NCI-H187 treated with DMSO at 0.1 percent for 48 hours (cell line): ENCODE measurements at regions not wholly inside any gene's neighbourhood (a gene's known extent, or its start where the extent isn't known, plus 50 kb on each side); places are given as distances from the start of the nearest gene placed in this dataset.
A peak's percentile ranks its signal among the peaks of the same experiment; 100 is the strongest.

ENCODE experiments used
- DNase-seq: peaks from one replicate; lab custom pipeline; 2025; lab: John Stamatoyannopoulos, UW

DNA sequence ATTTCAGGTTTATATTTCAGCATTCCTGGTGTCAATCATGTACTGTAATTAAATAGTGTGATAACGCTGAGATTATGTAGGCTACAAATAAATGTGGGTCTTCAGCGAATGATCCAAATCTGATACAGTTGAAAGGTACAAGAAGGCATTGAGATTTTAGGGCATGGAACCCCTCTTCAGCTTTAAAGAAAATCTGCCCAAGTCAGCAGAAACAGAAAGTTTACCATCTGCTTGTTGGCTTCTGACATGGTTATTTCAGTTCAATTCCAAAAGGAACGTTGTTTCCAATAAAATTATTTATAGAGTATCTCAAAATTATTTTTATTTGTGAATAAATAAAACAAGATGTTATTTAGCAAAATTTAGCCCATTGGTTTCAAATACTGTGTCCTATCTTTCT is 400.2 kb upstream of the RORA start:
- DNase-seq, result no peak

DNA sequence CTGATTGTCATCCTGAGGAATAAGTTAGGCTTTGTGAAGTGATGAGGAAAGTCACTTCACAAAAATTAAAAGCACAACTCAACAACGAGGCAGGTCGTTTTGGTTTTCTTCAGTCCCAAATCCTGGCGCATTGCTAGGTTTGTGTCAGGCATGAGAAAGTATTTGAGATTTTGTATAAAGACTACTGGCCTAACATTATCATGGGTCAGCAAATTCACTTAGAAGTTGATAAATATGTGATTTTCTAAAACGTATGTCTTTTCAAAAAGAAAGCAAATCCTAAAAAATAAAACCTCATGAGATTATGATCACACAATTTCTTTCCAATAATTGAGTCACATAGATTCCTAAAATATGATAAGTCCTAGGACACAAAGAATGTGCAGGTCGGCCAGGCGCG is 395.8 kb upstream of the RORA start:
- no peak for DNase-seq

DNA sequence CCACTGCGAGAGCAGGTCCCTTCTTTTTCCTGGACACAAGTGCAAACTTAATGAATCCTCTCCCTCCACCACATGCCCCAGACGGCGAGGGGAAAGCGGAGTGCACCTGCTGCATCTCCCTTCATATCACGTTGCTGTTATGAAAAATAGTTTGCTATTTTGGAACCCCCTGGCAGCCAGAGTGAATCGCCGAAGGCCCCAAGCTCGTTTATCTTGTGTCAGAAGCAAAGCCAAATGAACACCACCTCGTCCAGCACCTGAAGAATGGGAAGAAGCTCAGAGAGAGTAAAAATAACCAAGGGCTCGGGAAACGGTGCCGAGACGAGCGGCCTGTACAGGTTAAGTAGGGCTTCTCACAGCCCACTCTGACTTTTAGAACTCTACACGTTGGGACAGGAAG is 394.6 kb upstream of the RORA start:
- DNase-seq, result no peak

DNA sequence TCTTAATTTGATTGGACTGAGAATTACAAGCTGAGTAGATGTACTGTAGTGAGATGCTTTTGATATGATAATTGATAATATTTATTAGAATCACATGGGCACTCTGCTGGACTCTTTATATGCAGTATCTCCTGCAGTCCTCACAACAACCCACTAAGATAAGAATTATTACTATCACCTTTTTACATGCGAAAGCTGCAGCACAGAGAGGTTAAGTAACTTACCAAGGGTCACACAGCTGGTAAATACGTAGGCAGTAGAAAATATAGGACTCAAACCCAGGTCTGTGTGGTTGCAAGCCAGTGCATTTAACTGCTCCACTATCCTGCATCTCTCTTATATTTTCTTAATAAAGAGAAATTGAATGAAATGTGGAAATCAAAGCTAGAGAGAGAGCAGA is 392.8 kb upstream of the RORA start:
- no peak for DNase-seq

DNA sequence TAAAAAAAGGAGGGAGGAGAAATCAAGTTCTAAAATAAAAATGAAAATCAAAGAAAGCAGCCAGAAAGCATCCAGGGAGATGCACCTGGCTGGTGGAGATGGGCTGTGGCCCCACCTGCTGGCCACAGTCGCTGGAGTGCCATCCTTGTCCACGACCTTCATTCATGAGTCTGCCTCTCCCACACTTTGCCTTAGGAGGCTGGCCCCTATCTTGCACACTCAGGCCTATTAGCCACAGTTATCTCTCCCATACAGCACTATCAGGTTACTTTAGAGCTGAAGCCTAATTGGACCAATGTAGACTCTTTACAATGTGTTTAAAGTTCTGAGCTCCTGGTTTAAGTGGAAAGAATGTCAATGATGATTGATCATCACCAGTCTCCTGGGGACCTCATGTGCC is 392.0 kb upstream of the RORA start:
- DNase-seq, result peak; percentile 14

DNA sequence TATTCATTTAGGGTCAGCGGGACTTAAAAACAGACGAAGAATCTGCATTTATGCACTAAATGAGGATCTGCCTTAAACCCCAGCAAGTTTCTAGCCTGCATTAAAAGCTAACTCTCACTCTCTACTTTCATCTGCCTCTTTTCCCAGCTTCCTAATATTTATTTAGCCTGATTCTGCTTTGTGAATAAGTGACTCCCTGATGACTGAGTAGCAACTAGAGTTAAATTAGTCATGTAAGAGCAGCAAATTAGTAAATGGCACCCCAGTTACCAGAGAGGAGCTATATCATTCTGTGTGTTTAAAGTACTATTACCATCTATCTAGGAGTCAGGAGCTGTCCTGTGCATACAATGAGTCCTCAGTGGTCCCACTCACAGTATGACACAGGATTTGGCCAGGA is 391.0 kb upstream of the RORA start:
- no peak for DNase-seq

DNA sequence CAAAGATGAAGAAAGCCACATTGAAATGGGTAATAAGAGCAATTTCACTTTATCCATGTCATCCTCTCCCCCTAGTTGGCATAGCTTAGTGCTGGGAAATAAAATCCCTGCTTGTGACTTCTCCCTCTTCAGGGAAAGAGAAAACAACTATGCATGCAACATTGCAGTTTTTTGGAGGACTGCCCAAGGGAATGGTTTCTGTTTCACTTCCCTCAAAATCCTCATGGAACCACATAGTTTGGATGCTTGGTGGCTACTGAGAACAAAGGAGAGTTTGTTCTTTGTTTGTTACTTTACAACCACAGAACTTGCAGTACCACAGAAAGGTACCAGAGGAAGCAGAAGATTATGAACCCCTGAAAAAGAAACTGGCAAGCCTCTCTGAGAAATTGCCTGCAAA is 384.6 kb upstream of the RORA start:
- DNase-seq, result no peak

DNA sequence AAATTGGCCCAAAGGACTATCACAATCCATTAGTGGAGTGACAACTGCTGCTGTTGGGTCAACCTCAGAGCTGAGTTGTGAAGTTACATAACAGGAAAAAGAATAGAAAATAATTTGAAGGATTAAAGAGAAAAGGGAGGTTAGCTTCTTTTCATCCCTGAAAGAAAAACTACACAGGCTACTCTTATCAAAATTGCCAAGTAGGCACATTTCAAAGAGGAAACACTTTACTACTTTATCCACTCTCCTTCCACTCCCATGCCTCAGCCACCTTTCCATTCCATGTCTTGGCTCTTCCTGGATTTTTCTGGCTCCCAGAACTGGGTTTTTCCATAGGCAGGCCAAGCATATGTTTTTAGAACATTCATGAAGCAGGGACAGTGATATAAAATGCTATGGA is 384.0 kb upstream of the RORA start:
- no peak for DNase-seq

DNA sequence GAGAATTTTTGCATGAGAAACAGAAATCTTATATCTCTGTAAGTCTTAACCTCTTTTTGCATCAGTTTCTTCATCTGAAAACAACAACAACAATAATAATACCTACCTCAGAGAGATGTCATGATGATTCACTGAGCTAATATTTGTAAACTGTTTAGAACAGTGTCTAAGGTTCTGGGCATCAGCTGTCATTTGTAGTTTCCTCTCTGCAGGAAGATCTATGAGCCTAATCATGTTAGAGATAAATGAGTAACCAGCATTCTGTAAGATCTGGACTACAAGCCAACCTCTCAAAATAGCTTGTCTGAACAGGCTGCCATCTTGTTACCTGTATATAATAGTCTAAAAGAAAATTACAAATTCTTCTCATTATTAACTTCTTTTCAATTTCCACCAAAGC is 383.0 kb upstream of the RORA start:
- DNase-seq, result no peak

DNA sequence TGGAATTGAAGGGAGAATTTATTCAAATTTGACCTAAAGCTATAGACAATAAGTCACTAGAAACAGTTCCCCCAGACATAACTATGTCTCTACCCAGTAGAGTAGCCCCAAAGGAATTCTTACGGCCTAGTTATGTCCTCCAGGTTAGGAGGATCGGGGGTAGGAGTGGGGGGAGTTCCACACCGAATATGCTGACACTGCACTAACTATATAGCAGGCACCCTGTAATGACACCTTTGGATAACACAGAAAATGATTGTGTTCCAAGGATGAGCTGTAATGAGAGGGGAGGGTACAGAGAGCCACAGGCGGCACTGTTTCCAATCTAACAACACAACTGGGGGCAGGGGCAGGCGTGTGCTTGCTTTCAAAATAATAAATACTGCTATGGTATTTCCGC is 376.2 kb upstream of the RORA start:
- no peak for DNase-seq

DNA sequence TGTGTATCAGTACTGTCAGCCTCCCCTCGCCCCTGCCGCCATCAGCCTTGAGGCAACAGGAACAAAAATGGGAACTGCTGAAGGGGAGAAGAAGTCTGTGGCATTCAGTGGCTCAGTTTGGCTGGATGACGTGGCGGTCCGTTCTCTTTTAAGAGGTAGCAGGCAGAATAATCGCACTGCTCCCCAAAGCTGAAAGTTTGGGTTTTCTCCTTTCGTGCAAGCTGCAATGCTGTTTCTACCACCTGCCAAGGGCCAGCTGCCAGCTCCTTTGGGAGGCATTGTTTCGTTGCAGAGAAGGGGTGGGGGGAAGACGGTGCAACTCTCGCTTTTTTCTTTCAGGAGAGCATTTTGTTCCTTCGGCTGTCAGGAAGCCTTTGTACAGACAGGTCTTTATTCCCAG is 369.6 kb upstream of the RORA start:
- peak; percentile 19 for DNase-seq

DNA sequence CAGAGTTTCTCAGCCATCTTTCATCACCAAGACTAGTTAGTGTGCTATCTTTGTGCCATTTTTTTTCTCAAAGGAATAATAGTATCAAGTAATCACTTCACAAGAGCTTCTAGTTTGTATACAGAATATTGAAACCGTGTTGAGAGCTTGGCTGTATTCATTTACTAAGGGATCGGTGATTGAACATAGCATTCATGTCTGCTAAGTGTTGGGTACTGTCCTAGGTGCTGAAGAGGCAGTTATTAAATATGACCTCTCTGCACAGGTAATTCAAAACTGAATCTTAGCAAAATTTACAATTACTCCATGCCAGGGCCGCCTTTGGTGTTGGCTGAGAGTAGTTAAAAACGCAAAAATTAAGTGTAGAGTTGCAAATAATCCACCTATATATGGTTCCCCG is 355.3 kb upstream of the RORA start:
- no peak for DNase-seq

DNA sequence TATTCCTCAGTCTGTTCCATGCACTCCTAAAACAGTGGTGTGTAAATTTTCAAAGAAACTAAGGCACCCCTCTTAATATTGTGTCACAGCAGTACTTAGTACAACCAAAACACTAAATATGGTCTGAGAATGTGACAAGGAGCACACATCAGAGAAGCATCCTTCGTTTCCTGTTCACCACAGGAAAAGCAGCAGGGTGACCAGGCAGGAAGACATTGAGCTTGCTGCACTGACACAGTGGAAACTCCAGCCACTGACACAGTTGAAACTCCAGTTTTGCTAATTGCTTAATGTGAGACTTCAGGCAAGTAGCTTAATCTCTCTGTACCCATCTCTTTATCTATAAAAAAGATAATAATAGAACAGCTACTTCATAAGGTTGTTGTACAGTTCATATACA is 353.0 kb upstream of the RORA start:
- no peak for DNase-seq

DNA sequence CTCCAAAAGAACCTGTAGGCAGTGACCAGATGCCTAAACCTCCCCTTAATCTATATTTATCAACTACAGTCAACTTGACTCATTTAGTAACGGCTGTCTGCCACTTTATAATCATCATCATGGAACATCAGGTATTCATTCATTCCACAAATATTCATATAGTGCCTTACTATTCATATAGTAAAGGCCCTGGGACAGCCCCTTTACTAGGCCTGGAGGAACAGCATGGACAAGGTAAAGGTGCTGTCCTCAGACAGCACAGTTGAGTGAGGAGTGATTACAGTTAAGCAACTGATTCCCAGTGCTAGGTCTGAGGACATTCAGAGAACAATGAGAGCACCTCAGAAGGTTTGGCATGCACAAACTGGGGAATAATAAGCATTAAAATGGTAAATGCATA is 346.5 kb upstream of the RORA start:
- DNase-seq, result no peak

DNA sequence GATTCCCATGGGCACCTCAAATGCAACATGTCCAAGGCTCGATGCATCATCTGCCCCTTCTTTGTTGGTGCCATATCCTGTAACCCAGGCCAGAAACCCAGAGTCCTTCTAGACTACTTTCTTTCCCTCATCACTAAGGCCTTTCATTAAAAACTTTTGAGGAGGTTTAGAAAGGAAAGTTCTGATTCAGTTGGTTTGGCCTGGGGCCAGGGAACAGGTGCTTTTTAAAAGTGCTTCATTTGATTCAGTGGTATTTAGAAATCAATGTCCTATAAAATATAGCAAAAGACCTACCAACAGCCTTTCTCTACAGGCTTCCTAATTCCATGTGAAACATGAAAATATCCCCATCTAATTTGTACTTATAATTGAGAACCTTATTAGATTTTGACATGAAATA is 341.9 kb upstream of the RORA start:
- no peak for DNase-seq

DNA sequence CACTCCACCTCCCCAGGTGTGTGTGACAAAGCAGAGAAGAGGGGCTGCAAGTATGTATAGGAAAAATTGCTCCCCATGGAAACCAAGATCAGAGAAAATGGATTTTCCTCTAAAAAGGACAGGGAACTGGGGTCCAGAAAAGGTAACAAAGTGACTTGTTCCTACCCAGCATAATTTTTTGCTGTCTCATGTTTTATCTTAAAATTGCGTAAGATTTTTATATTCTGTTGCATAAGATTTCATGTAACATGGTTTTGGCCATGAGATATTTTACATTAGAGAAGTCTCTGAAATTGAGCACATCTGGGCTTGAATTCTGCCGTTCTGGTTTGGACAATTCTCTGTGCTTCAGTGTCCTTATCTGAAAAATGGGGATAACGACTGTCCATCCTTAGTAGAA is 335.7 kb upstream of the RORA start:
- no peak for DNase-seq

DNA sequence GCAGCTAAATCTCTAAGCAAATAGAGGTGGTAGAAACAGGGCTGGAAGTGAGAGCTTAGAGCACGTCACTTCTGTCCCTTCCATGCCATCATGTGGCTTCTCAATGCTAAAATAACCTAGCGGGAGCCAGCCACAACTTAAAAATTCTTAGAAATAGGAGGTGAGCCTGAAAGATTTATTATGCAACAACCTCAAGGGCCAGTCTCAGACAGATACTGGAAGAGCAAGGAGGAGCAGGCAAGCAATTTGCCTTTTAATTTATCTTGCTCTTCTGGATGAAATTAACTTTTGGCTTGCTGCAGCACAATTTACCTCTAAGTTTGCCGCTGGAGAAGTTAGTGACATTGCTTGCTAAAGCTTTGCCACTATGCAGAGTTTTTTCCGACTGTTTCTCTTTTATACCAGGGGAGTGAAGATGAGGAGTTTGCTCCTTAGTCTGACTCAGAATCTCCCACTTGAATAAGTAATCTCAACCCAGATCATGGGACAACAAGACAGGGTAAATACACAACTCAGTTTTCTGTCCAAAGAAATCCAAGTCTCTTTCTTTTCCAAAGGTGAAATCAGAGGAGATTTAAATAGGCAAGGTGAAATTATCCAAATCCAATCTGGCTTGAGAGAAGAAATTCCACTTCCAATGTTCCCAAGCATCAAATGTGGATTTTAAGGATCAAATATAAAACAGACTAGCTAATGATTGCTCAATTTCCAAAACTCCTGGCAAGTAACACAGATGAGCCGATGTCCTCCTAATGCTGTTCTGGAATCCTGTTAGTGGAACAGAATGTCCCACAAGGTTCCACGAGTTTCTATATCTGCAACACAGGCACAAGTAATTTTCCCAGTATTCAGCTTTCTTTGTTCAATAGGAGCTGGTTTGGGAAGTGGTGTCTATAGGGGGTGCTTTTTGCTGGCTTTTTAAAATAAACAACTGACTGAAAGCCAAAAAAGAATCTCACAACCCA is 329.4 kb upstream of the RORA start:
- no peak for DNase-seq

DNA sequence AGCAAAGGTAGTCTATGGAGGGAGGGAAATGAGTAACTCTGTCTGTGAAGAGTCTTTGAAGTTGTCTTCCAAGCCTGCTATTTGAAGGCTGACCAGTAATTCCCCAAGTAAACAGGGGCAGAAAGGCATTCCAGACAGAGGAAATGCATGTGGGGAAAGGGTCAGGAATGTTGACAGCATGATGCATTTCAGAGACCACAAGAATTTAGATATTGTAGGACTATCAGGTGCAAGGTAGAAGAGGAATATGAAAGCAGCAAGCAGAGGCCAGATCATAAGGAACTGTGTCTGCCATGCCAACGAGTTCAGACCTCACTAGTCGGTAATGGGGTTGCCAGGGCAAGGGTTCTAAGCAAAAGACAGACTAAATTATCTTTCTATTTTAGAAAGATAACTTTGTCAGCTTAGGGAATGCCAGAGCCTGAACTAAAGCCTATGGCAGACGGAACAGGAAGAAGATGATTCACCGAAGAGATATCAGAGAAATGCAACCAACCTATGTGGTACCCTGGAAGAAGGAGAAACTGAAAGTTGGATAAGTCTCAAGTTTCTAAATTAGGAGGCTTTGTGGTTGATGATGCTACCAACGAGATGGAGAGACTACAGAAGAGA is 327.0 kb upstream of the RORA start:
- DNase-seq, result no peak

DNA sequence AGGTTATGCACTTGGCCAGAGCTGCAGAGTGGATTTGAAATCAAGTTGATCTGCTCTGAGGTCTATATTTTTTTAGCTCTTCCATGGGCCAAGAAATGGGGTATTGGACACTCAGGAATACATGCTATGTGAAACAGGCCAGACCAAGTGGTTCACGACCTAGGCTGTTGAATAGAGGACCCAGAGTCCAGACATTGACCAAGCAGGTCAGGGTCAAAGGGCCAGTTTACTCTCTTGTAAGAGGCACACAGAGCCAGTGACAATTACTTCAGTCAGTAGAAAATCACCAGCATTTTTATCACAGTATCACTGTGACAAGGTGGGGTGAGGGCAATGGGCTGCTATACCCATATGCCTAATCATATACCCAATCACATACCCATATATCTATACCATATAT is 320.6 kb upstream of the RORA start:
- DNase-seq, result no peak

DNA sequence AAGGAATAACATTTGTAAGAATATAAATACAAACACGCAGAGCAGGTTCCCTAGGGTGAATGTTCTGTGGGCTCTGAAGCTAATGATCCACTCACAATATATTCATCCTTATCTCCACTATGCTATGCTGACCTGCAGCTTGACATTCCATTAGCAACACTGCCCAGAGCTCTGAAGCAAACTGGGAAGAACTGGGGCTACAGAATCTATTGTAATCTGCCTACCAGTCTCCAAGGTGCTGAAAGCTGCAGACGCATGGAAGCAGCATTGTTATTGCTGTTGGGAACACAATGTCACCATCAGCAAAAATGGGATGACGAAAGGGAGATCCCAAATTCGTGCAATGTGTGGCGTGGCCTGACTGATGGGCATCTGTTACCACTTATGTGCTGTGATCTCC is 316.7 kb upstream of the RORA start:
- no peak for DNase-seq

DNA sequence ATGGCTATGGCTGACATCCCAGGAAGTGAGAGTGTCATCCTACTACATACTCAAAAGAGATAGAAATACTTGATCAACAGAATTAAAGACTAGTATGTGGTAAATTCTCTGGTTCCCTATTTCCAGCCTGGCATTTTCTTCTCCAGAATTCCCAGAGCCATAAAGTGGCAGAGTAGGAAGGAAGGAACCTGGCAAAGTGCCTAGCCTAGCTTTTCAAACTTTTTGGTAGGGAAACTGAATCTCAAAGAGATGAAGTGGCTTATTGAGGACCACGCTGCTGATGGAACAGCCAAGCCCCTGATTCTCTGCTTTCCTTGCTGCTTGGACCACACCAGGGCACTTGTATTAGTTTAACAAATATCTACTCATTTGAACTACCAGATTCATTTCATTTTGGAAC is 312.4 kb upstream of the RORA start:
- DNase-seq, result no peak

DNA sequence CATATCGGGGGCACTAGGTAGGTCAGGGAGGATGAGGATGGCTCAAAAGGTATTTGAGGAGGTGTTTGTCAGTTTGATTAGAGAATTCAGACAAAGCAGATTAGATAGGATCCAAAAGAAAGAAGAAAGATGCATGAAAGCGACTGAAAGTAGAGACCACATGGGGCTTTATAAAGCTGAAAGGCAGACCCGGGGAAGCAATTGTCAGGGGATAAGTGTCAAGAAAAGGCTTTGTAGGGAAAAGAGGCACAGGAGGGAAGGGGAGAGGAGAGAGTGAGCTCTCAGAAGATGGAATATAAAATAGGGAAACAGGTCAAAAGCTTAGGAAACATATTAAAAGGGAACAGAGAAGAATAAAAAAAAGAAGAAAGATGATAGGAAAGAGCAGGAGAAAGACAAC is 308.2 kb upstream of the RORA start:
- DNase-seq, result no peak

DNA sequence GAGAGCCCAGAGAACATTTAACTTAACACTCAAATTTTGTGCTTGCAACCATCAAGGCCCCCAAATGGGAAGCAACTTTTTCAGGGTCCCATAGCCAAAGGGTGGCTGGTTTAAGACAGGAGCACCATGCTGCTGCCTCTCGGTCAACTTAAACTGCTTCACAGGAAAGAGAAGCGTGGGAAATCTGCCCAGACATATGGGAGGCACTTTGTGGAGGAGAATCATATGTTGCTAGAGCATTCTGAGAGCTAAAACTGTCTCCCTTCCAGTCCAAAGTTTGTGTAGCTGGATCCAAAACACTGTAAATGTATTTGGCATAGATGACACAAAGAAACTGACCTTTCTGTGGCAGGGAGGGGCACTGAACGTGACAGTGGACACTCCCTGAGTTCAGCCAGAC is 305.9 kb upstream of the RORA start:
- no peak for DNase-seq

DNA sequence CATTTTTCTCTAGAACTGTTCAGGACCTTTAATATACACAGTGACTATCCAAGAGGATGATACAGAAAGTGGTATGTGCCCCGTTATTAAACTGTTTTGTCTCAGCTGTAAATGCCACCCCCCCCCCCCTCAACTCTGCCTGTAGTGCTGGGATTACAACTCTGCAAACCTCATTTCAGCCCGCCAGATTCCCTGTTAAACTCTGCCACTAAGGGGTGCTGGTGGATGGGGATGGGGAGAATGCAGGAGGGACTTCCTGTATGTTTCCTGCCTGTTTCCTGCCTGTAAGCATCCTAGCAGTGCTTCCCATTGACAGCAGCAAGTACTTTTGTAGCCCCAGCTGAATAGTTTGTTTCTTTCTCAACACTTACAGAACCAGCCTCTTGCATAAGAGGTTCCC is 301.7 kb upstream of the RORA start:
- no peak for DNase-seq
